Nephron (organoid): ENCODE measurements at regions not wholly inside any gene's neighbourhood (a gene's known extent, or its start where the extent isn't known, plus 50 kb on each side); places are given as distances from the start of the nearest gene placed in this dataset.
A peak's percentile ranks its signal among the peaks of the same experiment; 100 is the strongest.

ENCODE experiments used
- H3K27ac Mint-ChIP-seq, 3 experiments: 2 replicates each; pipeline ENCODE4 v1.8.0; 2020; ENCODE audit warnings: mixed read lengths in 3 of 3, mild to moderate bottlenecking in 2 of 3, moderate library complexity in 1 of 3
- H3K27me3 Mint-ChIP-seq: 2 replicates; pipeline ENCODE4 v1.8.0; 2021; ENCODE audit warnings: low read depth, mild to moderate bottlenecking, moderate library complexity, mixed read lengths
- H3K36me3 Mint-ChIP-seq: 2 replicates; pipeline ENCODE4 v1.8.0; 2020; ENCODE audit warnings: low read depth, mixed read lengths
- H3K4me1 Mint-ChIP-seq: 2 replicates; pipeline ENCODE4 v1.8.0; 2020; ENCODE audit warnings: mixed read lengths
- H3K4me3 Mint-ChIP-seq, 3 experiments: 2 replicates each; pipeline ENCODE4 v1.8.0; 2020; ENCODE audit warnings: mild to moderate bottlenecking in 3 of 3, mixed read lengths in 3 of 3, moderate library complexity in 2 of 3
- H3K9me3 Mint-ChIP-seq: 2 replicates; pipeline ENCODE4 v1.8.0; 2020; ENCODE audit warnings: mixed read lengths
- CTCF ChIP-seq, 3 experiments: fragments of 200-600 bp; sonication (generic); IDR thresholded peaks; one replicate each; pipeline ENCODE4 v1.5.0; 2021; ENCODE audit warnings: antibody characterized with exemption in 3 of 3; ENCODE audit not compliant: unreplicated experiment in 3 of 3

DNA sequence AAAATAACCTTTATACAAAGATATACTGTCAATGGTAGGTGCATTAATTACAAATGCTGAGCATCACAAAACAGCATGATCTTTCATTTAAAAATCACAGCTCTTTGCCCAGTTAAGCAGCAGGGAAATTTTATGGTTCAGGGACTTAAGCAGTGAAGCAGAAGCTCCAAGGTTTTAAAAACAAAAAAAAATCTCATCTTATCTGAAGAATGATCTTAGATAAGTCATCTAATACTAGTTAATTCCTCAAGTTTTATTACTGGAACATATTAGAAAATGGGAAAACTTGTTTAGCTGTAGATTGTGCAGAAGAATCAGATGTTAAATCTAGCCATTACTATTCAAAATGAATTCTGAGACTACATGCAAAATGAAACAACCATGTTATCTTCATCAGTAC, 289.9 kb downstream of the GASK1B start:
- H3K36me3 Mint-ChIP-seq: no peaks in the 10 kb centered on the region
- no peaks in the 10 kb centered on the region for H3K9me3 Mint-ChIP-seq
- H3K27me3 Mint-ChIP-seq: no peaks in the 10 kb centered on the region
- H3K27ac Mint-ChIP-seq: no peak overlapping the region
- H3K4me1 Mint-ChIP-seq: peaks cover 17% of the 10 kb centered on the region
- no peak overlapping the region for H3K4me3 Mint-ChIP-seq
- no peak for TF ChIP-seq CTCF (IDR thresholded peaks at IDR 0.05; ENCODE audit: unreplicated experiment in 3 of 3)

GRCh38 chr4:157880761-157881160, 292.1 kb downstream of the GASK1B start:
- Mint-ChIP-seq H3K4me3 (no peak overlapping the region), H3K27ac (no peak overlapping the region), H3K9me3 (peaks cover 3% of the 10 kb centered on the region), H3K4me1 (peaks cover 4% of the 10 kb centered on the region), H3K36me3 (no peaks in the 10 kb centered on the region), H3K27me3 (no peaks in the 10 kb centered on the region)
- TF ChIP-seq CTCF (IDR thresholded peaks at IDR 0.05; ENCODE audit: unreplicated experiment in 3 of 3): no peak

DNA sequence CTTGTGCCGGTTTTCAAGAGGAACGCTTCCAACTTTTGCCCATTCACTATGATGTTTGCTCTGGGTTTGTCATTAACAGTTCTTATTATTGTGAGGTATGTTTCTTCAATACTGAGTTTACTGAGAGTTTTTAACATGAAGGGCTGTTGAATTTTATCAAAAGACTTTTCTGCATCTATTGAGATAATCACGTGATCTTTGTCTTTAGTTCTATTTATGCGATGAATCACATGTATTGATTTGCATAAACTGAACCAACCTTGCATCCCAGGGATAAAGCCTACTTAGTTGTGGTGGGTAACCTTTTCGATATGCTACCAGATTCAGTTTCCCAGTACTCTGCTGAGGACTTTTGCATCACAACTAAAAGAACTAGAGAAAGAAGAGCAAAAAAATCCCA, 318.0 kb downstream of the GASK1B start:
- H3K27me3 Mint-ChIP-seq: no peaks in the 10 kb centered on the region
- no peaks in the 10 kb centered on the region for H3K9me3 Mint-ChIP-seq
- no peak for TF ChIP-seq CTCF (IDR thresholded peaks at IDR 0.05; ENCODE audit: unreplicated experiment in 3 of 3)
- H3K4me3 Mint-ChIP-seq: no peak overlapping the region
- no peak overlapping the region for H3K27ac Mint-ChIP-seq
- no peaks in the 10 kb centered on the region for H3K4me1 Mint-ChIP-seq
- H3K36me3 Mint-ChIP-seq: no peaks in the 10 kb centered on the region

- Mint-ChIP-seq H3K4me3 (no peak overlapping the region), H3K27ac (no peak overlapping the region), H3K9me3 (no peaks in the 10 kb centered on the region), H3K27me3 (no peaks in the 10 kb centered on the region), H3K36me3 (no peaks in the 10 kb centered on the region), H3K4me1 (no peaks in the 10 kb centered on the region)
- no peak for TF ChIP-seq CTCF (IDR thresholded peaks at IDR 0.05; ENCODE audit: unreplicated experiment in 3 of 3)
These were observed 332.2 kb downstream of the GASK1B start for GRCh38 chr4:157840648-157841047.

- no peaks in the 10 kb centered on the region for H3K27me3 Mint-ChIP-seq
- H3K9me3 Mint-ChIP-seq: no peaks in the 10 kb centered on the region
- H3K4me3 Mint-ChIP-seq: no peak overlapping the region
- H3K27ac Mint-ChIP-seq: peak overlapping the region in 1 of 3 experiments; percentile 5
- H3K4me1 Mint-ChIP-seq: peaks cover 4% of the 10 kb centered on the region
- H3K36me3 Mint-ChIP-seq: no peaks in the 10 kb centered on the region
- no peak for TF ChIP-seq CTCF (IDR thresholded peaks at IDR 0.05; ENCODE audit: unreplicated experiment in 3 of 3)
These were observed 332.8 kb downstream of the GASK1B start for GRCh38 chr4:157840034-157840433.

DNA sequence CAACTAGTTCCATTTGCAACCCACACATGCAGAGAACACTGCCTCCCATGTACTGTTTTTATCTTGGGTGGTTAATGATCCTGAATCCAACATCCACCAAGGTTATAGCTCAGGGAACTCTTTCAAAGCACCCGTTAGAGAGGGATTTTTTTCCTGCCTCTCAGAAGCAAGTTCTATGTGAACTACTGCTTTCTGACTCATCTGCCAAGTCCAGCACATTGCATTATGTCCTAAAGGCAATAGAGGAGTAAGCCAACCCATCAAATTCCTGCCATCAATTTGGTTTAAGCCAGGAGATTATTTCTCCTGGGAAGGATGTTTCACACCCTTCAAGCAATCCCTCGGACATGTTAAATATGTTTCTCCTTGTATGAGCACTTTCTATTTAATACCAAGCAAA, 334.5 kb downstream of the GASK1B start:
- H3K27ac Mint-ChIP-seq: peak overlapping the region in 1 of 3 experiments; percentile 17

More for the DNA sequence above, 334.5 kb downstream of the GASK1B start:
- no peaks in the 10 kb centered on the region for H3K36me3 Mint-ChIP-seq
- peaks cover 8% of the 10 kb centered on the region for H3K4me1 Mint-ChIP-seq
- H3K27me3 Mint-ChIP-seq: no peaks in the 10 kb centered on the region
- H3K9me3 Mint-ChIP-seq: no peaks in the 10 kb centered on the region
- no peak for TF ChIP-seq CTCF (IDR thresholded peaks at IDR 0.05; ENCODE audit: unreplicated experiment in 3 of 3)
- no peak overlapping the region for H3K4me3 Mint-ChIP-seq
